Tibial nerve (tissue), 4 donors: ENCODE measurements at regions not wholly inside any gene's neighbourhood (a gene's known extent, or its start where the extent isn't known, plus 50 kb on each side); places are given as distances from the start of the nearest gene placed in this dataset.

Experiments
- DNase-seq, 2 donors: peaks; one replicate each; pipeline ENCODE4 v3.0.0-alpha.2; 2019; ENCODE audit warnings: low spot score in 2 of 2
- H3K27ac ChIP-seq, 4 donors: fragments of 200-600 bp; sonication (generic) in 3 of 4; one replicate each; pipeline ENCODE4 v1.5.1; 2017 to 2019; ENCODE audit warnings: mild to moderate bottlenecking in 1 of 4
- H3K27me3 ChIP-seq, 2 donors: fragments of 200-600 bp; sonication (generic) in 1 of 2; one replicate each; pipeline versions ENCODE4 v1.5.1 to v1.6.0; 2017 to 2019
- H3K36me3 ChIP-seq, 3 donors: fragments of 200-600 bp; sonication (generic); one replicate each; pipeline ENCODE4 v1.5.1; 2018 to 2019
- H3K4me1 ChIP-seq, 4 donors: fragments of 200-600 bp; sonication (generic) in 3 of 4; one replicate each; pipeline ENCODE4 v1.5.1; 2017 to 2019
- H3K4me3 ChIP-seq, 4 donors: fragments of 200-600 bp; sonication (generic) in 3 of 4; one replicate each; pipeline ENCODE4 v1.5.1; 2017 to 2019; ENCODE audit warnings: mild to moderate bottlenecking in 1 of 4, moderate library complexity in 1 of 4
- H3K9me3 ChIP-seq, 4 donors: fragments of 200-600 bp; sonication (generic) in 3 of 4; one replicate each; pipeline ENCODE4 v1.5.1; 2017 to 2019
- EP300 ChIP-seq, 2 donors: sonication (generic); formaldehyde crosslinking; IDR thresholded peaks; one replicate each; pipeline ENCODE4 v1.6.1; 2017; ENCODE audit warnings: antibody characterized with exemption in 2 of 2, mild to moderate bottlenecking in 1 of 2
- POLR2A ChIP-seq, 2 donors: fragments of 450-650 bp; IDR thresholded peaks; one replicate each; pipeline ENCODE4 v1.6.1; 2017; ENCODE audit warnings: antibody characterized with exemption in 2 of 2, mild to moderate bottlenecking in 2 of 2, moderate library complexity in 2 of 2
- WGBS, 2 donors: methylation state at CpG; one replicate each; pipeline ENCODE4 v1.1.5; 2018; 5-methylcytosine and 5-hydroxymethylcytosine counted together
- TF ChIP-seq, protein P1 (sequence below), 5 experiments: fragments of 200-600 bp in 3 of 5; fragments of 450-650 bp in 2 of 5; sonication (generic) in 3 of 5; IDR thresholded peaks; one replicate each; pipeline ENCODE4 v1.5.1; 2016 to 2019; ENCODE audit warnings: antibody characterized with exemption in 5 of 5, mild to moderate bottlenecking in 3 of 5, moderate library complexity in 2 of 5

DNA sequence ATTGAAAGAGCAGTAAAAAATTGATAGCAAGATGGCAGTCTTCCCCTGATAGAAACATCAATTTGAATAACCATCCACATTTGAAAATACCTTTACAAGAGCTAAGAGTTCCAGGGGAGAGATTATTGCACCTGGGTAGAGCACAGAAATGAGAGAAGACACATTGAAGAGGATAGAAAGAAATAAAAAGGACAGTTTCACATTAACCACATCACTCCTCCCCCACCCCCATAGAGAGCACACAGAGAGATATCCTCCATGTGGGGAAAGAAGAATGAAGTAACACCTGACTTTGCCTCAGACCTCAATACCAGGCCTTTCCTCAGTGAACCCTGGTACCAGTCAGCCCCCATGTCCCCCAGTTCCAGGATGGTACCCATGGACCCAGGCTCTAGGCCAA is 486.7 kb downstream of the FAM181B start:
- no peak overlapping the region for H3K27ac ChIP-seq
- H3K36me3 ChIP-seq, result no peaks in the 10 kb centered on the region
- H3K4me3 ChIP-seq, result no peak overlapping the region
- no peaks in the 10 kb centered on the region for H3K9me3 ChIP-seq
- DNase-seq, result no peak
- no peaks in the 10 kb centered on the region for H3K4me1 ChIP-seq
- TF ChIP-seq, protein P1, sequence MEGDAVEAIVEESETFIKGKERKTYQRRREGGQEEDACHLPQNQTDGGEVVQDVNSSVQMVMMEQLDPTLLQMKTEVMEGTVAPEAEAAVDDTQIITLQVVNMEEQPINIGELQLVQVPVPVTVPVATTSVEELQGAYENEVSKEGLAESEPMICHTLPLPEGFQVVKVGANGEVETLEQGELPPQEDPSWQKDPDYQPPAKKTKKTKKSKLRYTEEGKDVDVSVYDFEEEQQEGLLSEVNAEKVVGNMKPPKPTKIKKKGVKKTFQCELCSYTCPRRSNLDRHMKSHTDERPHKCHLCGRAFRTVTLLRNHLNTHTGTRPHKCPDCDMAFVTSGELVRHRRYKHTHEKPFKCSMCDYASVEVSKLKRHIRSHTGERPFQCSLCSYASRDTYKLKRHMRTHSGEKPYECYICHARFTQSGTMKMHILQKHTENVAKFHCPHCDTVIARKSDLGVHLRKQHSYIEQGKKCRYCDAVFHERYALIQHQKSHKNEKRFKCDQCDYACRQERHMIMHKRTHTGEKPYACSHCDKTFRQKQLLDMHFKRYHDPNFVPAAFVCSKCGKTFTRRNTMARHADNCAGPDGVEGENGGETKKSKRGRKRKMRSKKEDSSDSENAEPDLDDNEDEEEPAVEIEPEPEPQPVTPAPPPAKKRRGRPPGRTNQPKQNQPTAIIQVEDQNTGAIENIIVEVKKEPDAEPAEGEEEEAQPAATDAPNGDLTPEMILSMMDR (IDR thresholded peaks at IDR 0.05), result no peak
- TF ChIP-seq EP300 (IDR thresholded peaks at IDR 0.05) (no peak), POLR2A (IDR thresholded peaks at IDR 0.05) (no peak)
- H3K27me3 ChIP-seq, result no peaks in the 10 kb centered on the region

GRCh38 chr11:82239498-82239897 is 494.2 kb downstream of the FAM181B start:
- WGBS, 2 donors, result 88 to 95% methylated on average over 5 of the region's 5 CpGs
- DNase-seq, result no peak
- no peak overlapping the region for H3K27ac ChIP-seq
- no peaks in the 10 kb centered on the region for H3K4me1 ChIP-seq
- TF ChIP-seq, protein P1 (IDR thresholded peaks at IDR 0.05), result no peak
- TF ChIP-seq EP300 (IDR thresholded peaks at IDR 0.05) (no peak), POLR2A (IDR thresholded peaks at IDR 0.05) (no peak)
- H3K4me3 ChIP-seq, result no peak overlapping the region
- H3K27me3 ChIP-seq, result no peaks in the 10 kb centered on the region
- H3K9me3 ChIP-seq, result peaks cover 0 to 13% (median 0%) of the 10 kb centered on the region in 4 donors
- no peaks in the 10 kb centered on the region for H3K36me3 ChIP-seq

DNA sequence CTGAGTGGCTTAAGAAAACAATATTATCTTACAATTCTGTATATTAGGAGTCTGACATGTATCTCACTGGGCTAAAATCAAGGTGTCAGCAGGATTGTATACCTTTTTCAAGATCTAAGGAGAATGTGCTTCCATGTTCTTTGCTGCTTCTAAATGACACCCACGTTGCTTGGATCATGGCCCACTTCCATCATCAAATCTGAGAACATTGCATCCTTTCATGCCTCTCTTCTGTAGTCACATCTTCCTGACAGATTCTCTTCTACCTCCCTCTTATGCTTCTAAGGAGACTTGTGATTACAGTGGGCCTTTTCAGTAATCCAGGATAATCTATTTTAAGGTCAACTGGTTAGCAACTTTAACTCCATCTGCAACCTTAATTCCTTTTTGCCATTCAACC is 499.4 kb downstream of the FAM181B start:
- Histone ChIP-seq H3K4me1 (no peaks in the 10 kb centered on the region), H3K9me3 (peaks cover 0 to 13% (median 0%) of the 10 kb centered on the region in 4 donors), H3K27me3 (no peaks in the 10 kb centered on the region), H3K4me3 (no peak overlapping the region), H3K36me3 (no peaks in the 10 kb centered on the region), H3K27ac (no peak overlapping the region)
- no peak for DNase-seq
- WGBS, 2 donors, result 24 to 41% methylated on average over 1 of the region's 1 CpG
- no peak for TF ChIP-seq POLR2A (IDR thresholded peaks at IDR 0.05)
- TF ChIP-seq EP300 (IDR thresholded peaks at IDR 0.05), result no peak
- TF ChIP-seq, protein P1 (IDR thresholded peaks at IDR 0.05), result no peak

DNA sequence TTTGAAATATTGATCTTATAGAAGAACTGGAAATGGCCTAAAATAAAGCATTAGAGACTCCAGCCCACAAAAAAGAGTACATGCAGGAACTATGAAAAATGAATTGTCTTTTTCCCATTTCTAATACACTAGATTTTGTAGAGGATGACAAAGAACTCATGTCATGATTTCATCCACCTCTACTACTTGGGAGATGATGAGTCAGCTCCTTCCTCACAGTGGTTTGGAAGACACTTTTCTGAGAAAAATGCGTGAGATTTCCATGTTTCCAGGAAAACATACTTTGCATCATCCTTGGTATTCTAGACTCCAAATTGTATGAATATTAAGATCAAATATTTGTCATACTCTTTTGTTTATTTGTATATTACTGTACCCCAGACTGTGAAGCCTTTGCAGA is 500.5 kb downstream of the FAM181B start:
- peaks cover 0 to 5% (median 0%) of the 10 kb centered on the region in 4 donors for H3K9me3 ChIP-seq
- H3K27ac ChIP-seq, result no peak overlapping the region
- no peaks in the 10 kb centered on the region for H3K27me3 ChIP-seq
- no peaks in the 10 kb centered on the region for H3K36me3 ChIP-seq
- WGBS, 2 donors, result 81 to 97% methylated on average over 1 of the region's 1 CpG
- no peak overlapping the region for H3K4me3 ChIP-seq
- TF ChIP-seq POLR2A (IDR thresholded peaks at IDR 0.05) (no peak), EP300 (IDR thresholded peaks at IDR 0.05) (no peak)
- TF ChIP-seq, protein P1 (IDR thresholded peaks at IDR 0.05), result no peak
- no peaks in the 10 kb centered on the region for H3K4me1 ChIP-seq
- no peak for DNase-seq

- Histone ChIP-seq H3K4me1 (no peaks in the 10 kb centered on the region), H3K27ac (no peak overlapping the region), H3K36me3 (no peaks in the 10 kb centered on the region), H3K4me3 (no peak overlapping the region), H3K27me3 (no peaks in the 10 kb centered on the region), H3K9me3 (peaks cover 0 to 6% (median 0%) of the 10 kb centered on the region in 4 donors)
- no peak for DNase-seq
- TF ChIP-seq POLR2A (IDR thresholded peaks at IDR 0.05), result no peak
- TF ChIP-seq, protein P1 (IDR thresholded peaks at IDR 0.05), result no peak
- no peak for TF ChIP-seq EP300 (IDR thresholded peaks at IDR 0.05)
Observed at GRCh38 chr11:82229341-82229740, 504.3 kb downstream of the FAM181B start.
